ENCODE measurements at regions not wholly inside any gene's neighbourhood (a gene's known extent, or its start where the extent isn't known, plus 50 kb on each side); places are given as distances from the start of the nearest gene placed in this dataset.

DNA sequence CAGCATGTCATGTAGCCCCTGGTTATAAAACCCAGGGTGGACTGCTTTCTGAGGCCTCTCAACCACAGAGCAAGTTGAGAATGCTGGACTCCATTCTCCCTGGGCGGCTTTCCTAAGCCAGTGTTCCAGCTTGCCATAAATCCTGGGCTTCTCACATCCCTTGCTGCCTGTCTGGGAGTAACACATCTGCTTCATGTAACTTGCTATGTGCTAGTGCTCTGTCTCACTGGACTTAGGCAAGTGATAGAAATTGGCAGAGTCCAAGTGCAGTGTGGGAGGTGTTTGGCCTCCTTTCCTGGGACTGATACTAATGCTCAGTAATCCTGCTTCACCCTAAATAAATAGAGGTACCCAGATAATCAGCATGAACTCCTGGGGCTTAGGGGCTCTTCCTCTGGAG lies 277.1 kb upstream of the POM121L12 start:
- Mint-ChIP-seq H3K27me3 (no peaks in the 10 kb centered on the region), H3K36me3 (ENCODE audit: insufficient read depth) (no peaks in the 10 kb centered on the region), H3K27ac (no peak overlapping the region), H3K9me3 (ENCODE audit: low read depth) (no peaks in the 10 kb centered on the region), H3K4me3 (ENCODE audit: low read depth) (no peak overlapping the region), H3K4me1 (ENCODE audit: low read depth) (no peaks in the 10 kb centered on the region)
- no peak for DNase-seq (ENCODE audit: low spot score, unreplicated experiment)
- TF ChIP-seq, protein P1, sequence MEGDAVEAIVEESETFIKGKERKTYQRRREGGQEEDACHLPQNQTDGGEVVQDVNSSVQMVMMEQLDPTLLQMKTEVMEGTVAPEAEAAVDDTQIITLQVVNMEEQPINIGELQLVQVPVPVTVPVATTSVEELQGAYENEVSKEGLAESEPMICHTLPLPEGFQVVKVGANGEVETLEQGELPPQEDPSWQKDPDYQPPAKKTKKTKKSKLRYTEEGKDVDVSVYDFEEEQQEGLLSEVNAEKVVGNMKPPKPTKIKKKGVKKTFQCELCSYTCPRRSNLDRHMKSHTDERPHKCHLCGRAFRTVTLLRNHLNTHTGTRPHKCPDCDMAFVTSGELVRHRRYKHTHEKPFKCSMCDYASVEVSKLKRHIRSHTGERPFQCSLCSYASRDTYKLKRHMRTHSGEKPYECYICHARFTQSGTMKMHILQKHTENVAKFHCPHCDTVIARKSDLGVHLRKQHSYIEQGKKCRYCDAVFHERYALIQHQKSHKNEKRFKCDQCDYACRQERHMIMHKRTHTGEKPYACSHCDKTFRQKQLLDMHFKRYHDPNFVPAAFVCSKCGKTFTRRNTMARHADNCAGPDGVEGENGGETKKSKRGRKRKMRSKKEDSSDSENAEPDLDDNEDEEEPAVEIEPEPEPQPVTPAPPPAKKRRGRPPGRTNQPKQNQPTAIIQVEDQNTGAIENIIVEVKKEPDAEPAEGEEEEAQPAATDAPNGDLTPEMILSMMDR (IDR thresholded peaks at IDR 0.05; ENCODE audit: unreplicated experiment) = no peak

GRCh38 chr7:52753855-52754254 lies 281.6 kb upstream of the POM121L12 start:
- Mint-ChIP-seq H3K36me3 (ENCODE audit: insufficient read depth) (no peaks in the 10 kb centered on the region), H3K4me3 (ENCODE audit: low read depth) (no peak overlapping the region)

DNA sequence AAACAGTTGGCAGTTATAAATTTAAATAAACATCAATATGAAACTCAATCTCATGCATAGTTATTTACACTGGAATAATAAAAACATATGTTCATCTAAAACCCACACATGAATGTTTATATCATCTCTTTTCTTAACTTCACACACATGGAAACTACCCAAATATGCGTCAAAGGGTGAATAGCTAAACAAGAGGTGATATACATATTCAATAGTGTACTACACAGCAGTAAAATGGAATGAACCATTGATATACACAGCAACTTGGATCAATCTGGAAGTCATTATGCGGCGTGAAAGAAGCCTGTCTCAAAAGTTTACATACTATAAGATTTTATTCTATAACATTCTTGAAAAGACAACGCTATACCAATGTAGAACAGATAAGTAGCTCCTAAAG lies 282.5 kb upstream of the POM121L12 start:
- Mint-ChIP-seq H3K4me1 (ENCODE audit: low read depth) (no peaks in the 10 kb centered on the region), H3K9me3 (ENCODE audit: low read depth) (peaks cover 4% of the 10 kb centered on the region), H3K27me3 (no peaks in the 10 kb centered on the region), H3K36me3 (ENCODE audit: insufficient read depth) (no peaks in the 10 kb centered on the region), H3K4me3 (ENCODE audit: low read depth) (no peak overlapping the region), H3K27ac (no peak overlapping the region)
- DNase-seq (ENCODE audit: low spot score, unreplicated experiment) = no peak
- TF ChIP-seq, protein P1 (IDR thresholded peaks at IDR 0.05; ENCODE audit: unreplicated experiment) = no peak

More at GRCh38 chr7:52753855-52754254, 281.6 kb upstream of the POM121L12 start:
- no peaks in the 10 kb centered on the region for H3K27me3 Mint-ChIP-seq
- no peaks in the 10 kb centered on the region for H3K4me1 Mint-ChIP-seq (ENCODE audit: low read depth)
- DNase-seq (ENCODE audit: low spot score, unreplicated experiment) = no peak
- H3K27ac Mint-ChIP-seq = no peak overlapping the region
- TF ChIP-seq, protein P1 (IDR thresholded peaks at IDR 0.05; ENCODE audit: unreplicated experiment) = no peak
- H3K9me3 Mint-ChIP-seq (ENCODE audit: low read depth) = peaks cover 3% of the 10 kb centered on the region

DNA sequence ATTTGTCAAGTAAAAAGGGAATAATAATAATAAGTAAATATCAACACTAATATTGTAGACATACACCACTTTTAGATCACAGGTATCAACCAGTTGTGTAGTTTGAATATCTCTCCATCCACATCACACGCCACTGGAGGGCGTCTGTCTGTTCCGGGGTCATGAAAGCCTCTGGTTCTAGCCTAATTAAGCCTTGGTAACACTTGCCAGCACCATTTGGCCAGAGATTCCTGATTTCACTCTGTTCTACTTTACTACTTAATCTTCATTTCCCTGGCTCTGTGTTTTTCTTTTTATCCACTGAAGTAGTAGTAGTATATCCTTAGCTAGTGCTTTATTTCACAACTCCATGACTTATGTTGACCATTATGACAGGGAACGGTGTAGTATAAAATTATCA lies 285.6 kb upstream of the POM121L12 start:
- no peaks in the 10 kb centered on the region for H3K36me3 Mint-ChIP-seq (ENCODE audit: insufficient read depth)
- H3K9me3 Mint-ChIP-seq (ENCODE audit: low read depth) = peaks cover 4% of the 10 kb centered on the region
- TF ChIP-seq, protein P1 (IDR thresholded peaks at IDR 0.05; ENCODE audit: unreplicated experiment) = no peak
- H3K27ac Mint-ChIP-seq = no peak overlapping the region
- H3K4me1 Mint-ChIP-seq (ENCODE audit: low read depth) = no peaks in the 10 kb centered on the region
- no peaks in the 10 kb centered on the region for H3K27me3 Mint-ChIP-seq
- no peak for DNase-seq (ENCODE audit: low spot score, unreplicated experiment)
- no peak overlapping the region for H3K4me3 Mint-ChIP-seq (ENCODE audit: low read depth)

- Mint-ChIP-seq H3K36me3 (ENCODE audit: insufficient read depth) (no peaks in the 10 kb centered on the region), H3K27me3 (no peaks in the 10 kb centered on the region), H3K4me1 (ENCODE audit: low read depth) (no peaks in the 10 kb centered on the region), H3K9me3 (ENCODE audit: low read depth) (peaks cover 4% of the 10 kb centered on the region), H3K27ac (no peak overlapping the region), H3K4me3 (ENCODE audit: low read depth) (no peak overlapping the region)
- TF ChIP-seq, protein P1 (IDR thresholded peaks at IDR 0.05; ENCODE audit: unreplicated experiment) = no peak
- DNase-seq (ENCODE audit: low spot score, unreplicated experiment) = no peak
Measured at GRCh38 chr7:52747817-52748216, 287.6 kb upstream of the POM121L12 start.

All from progenitor cell of endocrine pancreas (in vitro differentiated cells).